NCI-H524 (cell line): ENCODE measurements at regions not wholly inside any gene's neighbourhood (a gene's known extent, or its start where the extent isn't known, plus 50 kb on each side); places are given as distances from the start of the nearest gene placed in this dataset.

ENCODE experiments used
- DNase-seq, 2 experiments: peaks; one replicate each; lab custom pipeline; 2025; lab: John Stamatoyannopoulos, UW

- DNase-seq, result no peak
Observed at GRCh38 chr3:83302091-83302490, 1540.6 kb upstream of the GBE1 start.

- DNase-seq, result no peak
Observed at GRCh38 chr3:83317605-83318004, 1556.2 kb upstream of the GBE1 start.

GRCh38 chr3:83320726-83321125 lies 1559.3 kb upstream of the GBE1 start:
- no peak for DNase-seq

GRCh38 chr3:83321457-83321856 lies 1560.0 kb upstream of the GBE1 start:
- no peak for DNase-seq

- no peak for DNase-seq
Observed at GRCh38 chr3:83321891-83322290, 1560.4 kb upstream of the GBE1 start.

GRCh38 chr3:83354205-83354604 lies 1592.8 kb upstream of the GBE1 start:
- DNase-seq, result no peak

- DNase-seq, result no peak
Observed at GRCh38 chr3:83393276-83393675, 1565.5 kb upstream of the CADM2 start.

- DNase-seq, result no peak
Observed at GRCh38 chr3:83403927-83404326, 1554.9 kb upstream of the CADM2 start.

GRCh38 chr3:83426300-83426699 lies 1532.5 kb upstream of the CADM2 start:
- no peak for DNase-seq

- no peak for DNase-seq
Observed at GRCh38 chr3:83434880-83435587, 1523.8 kb upstream of the CADM2 start.

- no peak for DNase-seq
Observed at GRCh38 chr3:83438188-83438587, 1520.6 kb upstream of the CADM2 start.

GRCh38 chr3:83453056-83453455 lies 1505.7 kb upstream of the CADM2 start:
- DNase-seq, result peak in 1 of 2 experiments; percentile 53

GRCh38 chr3:83454353-83454752 lies 1504.4 kb upstream of the CADM2 start:
- no peak for DNase-seq

- no peak for DNase-seq
Observed at GRCh38 chr3:83457551-83457950, 1501.2 kb upstream of the CADM2 start.

- peak in 1 of 2 experiments; percentile 5 for DNase-seq
Observed at GRCh38 chr3:83460052-83460451, 1498.7 kb upstream of the CADM2 start.

GRCh38 chr3:83461411-83461810 lies 1497.4 kb upstream of the CADM2 start:
- no peak for DNase-seq

GRCh38 chr3:83477563-83477962 lies 1481.2 kb upstream of the CADM2 start:
- DNase-seq, result no peak

GRCh38 chr3:83482402-83483070 lies 1476.3 kb upstream of the CADM2 start:
- no peak for DNase-seq

- no peak for DNase-seq
Observed at GRCh38 chr3:83496462-83496861, 1462.3 kb upstream of the CADM2 start.

GRCh38 chr3:83498361-83499016 lies 1460.3 kb upstream of the CADM2 start:
- no peak for DNase-seq

GRCh38 chr3:83500422-83500821 lies 1458.4 kb upstream of the CADM2 start:
- no peak for DNase-seq

GRCh38 chr3:83500931-83501330 lies 1457.9 kb upstream of the CADM2 start:
- no peak for DNase-seq

- no peak for DNase-seq
Observed at GRCh38 chr3:83513051-83513450, 1445.7 kb upstream of the CADM2 start.
